Hematopoietic multipotent progenitor cell treated with erythropoietin and hydrocortisone succinate and interleukin-3 and kit ligand, for 8 days (in vitro differentiated cells): ENCODE measurements at regions not wholly inside any gene's neighbourhood (a gene's known extent, or its start where the extent isn't known, plus 50 kb on each side); places are given as distances from the start of the nearest gene placed in this dataset.
"Not testable (repeated sequence)": the region's sequence is repeated elsewhere in the genome, so short reads cannot be mapped to it uniquely, and the experiment has no call there.

ENCODE experiments used
- DNase-seq: peaks from one replicate; pipeline ENCODE4 v3.0.0-alpha.2; 2015

GRCh38 chr6:15953152-15953880 is 175.6 kb upstream of the MYLIP start:
- no peak for DNase-seq

GRCh38 chr6:15952231-15953151 is 176.4 kb upstream of the MYLIP start:
- DNase-seq = no peak

GRCh38 chr6:15950962-15951569 is 177.8 kb upstream of the MYLIP start:
- DNase-seq = no peak

- DNase-seq = no peak
Observed at GRCh38 chr6:15949982-15950381, 178.9 kb upstream of the MYLIP start.

GRCh38 chr6:15948930-15949900 is 179.7 kb upstream of the MYLIP start:
- DNase-seq = peak; percentile 4

GRCh38 chr6:15947923-15948322 is 181.0 kb upstream of the MYLIP start:
- no peak for DNase-seq

GRCh38 chr6:15947436-15947835 is 181.4 kb upstream of the MYLIP start:
- no peak for DNase-seq

GRCh38 chr6:15946701-15947385 is 182.0 kb upstream of the MYLIP start:
- no peak for DNase-seq

- DNase-seq = no peak
Observed at GRCh38 chr6:15945593-15946159, 183.2 kb upstream of the MYLIP start.

GRCh38 chr6:15943423-15943822 is 185.5 kb upstream of the MYLIP start:
- DNase-seq = no peak

GRCh38 chr6:15941168-15941567 is 187.7 kb upstream of the MYLIP start:
- DNase-seq = no peak

- no peak for DNase-seq
Observed at GRCh38 chr6:15938107-15938506, 190.8 kb upstream of the MYLIP start.

GRCh38 chr6:15937602-15938001 is 191.3 kb upstream of the MYLIP start:
- no peak for DNase-seq

- DNase-seq = no peak
Observed at GRCh38 chr6:15936503-15936902, 192.4 kb upstream of the MYLIP start.

- no peak for DNase-seq
Observed at GRCh38 chr6:15935661-15936060, 193.2 kb upstream of the MYLIP start.

- not testable (repeated sequence) for DNase-seq
Observed at GRCh38 chr6:15931697-15932096, 197.2 kb upstream of the MYLIP start.

GRCh38 chr6:15930207-15930606 is 198.7 kb upstream of the MYLIP start:
- no peak for DNase-seq

GRCh38 chr6:15929685-15930084 is 199.2 kb upstream of the MYLIP start:
- DNase-seq = no peak

- no peak for DNase-seq
Observed at GRCh38 chr6:15927531-15928225, 201.2 kb upstream of the MYLIP start.

- DNase-seq = no peak
Observed at GRCh38 chr6:15926256-15926655, 202.6 kb upstream of the MYLIP start.

- no peak for DNase-seq
Observed at GRCh38 chr6:15924893-15925292, 204.0 kb upstream of the MYLIP start.
